ENCODE measurements at regions not wholly inside any gene's neighbourhood (a gene's known extent, or its start where the extent isn't known, plus 50 kb on each side); places are given as distances from the start of the nearest gene placed in this dataset.

GRCh38 chr19:31154021-31154420 lies 195.2 kb downstream of the TSHZ3 start:
- DNase-seq = no peak

- no peak for DNase-seq
These were observed 196.3 kb downstream of the TSHZ3 start for GRCh38 chr19:31152906-31153305.

- no peak for DNase-seq
These were observed 199.7 kb downstream of the TSHZ3 start for GRCh38 chr19:31149441-31149941.

GRCh38 chr19:31148671-31149070 lies 200.6 kb downstream of the TSHZ3 start:
- no peak for DNase-seq

- no peak for DNase-seq
These were observed 202.0 kb downstream of the TSHZ3 start for GRCh38 chr19:31147234-31147633.

GRCh38 chr19:31146546-31147183 lies 202.6 kb downstream of the TSHZ3 start:
- no peak for DNase-seq

GRCh38 chr19:31146015-31146414 lies 203.2 kb downstream of the TSHZ3 start:
- DNase-seq = no peak

- DNase-seq = no peak
These were observed 204.2 kb downstream of the TSHZ3 start for GRCh38 chr19:31145007-31145406.

GRCh38 chr19:31144075-31144870 lies 205.0 kb downstream of the TSHZ3 start:
- DNase-seq = no peak

- DNase-seq = no peak
These were observed 207.9 kb downstream of the TSHZ3 start for GRCh38 chr19:31141301-31141700.

GRCh38 chr19:31140717-31141116 lies 208.5 kb downstream of the TSHZ3 start:
- no peak for DNase-seq

- DNase-seq = no peak
These were observed 209.2 kb downstream of the TSHZ3 start for GRCh38 chr19:31139871-31140505.

- DNase-seq = no peak
These were observed 211.2 kb downstream of the TSHZ3 start for GRCh38 chr19:31138077-31138476.

GRCh38 chr19:31135841-31136240 lies 213.4 kb downstream of the TSHZ3 start:
- no peak for DNase-seq

GRCh38 chr19:31132753-31133110 lies 216.5 kb downstream of the TSHZ3 start:
- no peak for DNase-seq

- no peak for DNase-seq
These were observed 220.9 kb downstream of the TSHZ3 start for GRCh38 chr19:31128291-31128690.

- no peak for DNase-seq
These were observed 221.9 kb downstream of the TSHZ3 start for GRCh38 chr19:31127134-31127967.

GRCh38 chr19:31126236-31126635 lies 223.0 kb downstream of the TSHZ3 start:
- DNase-seq = no peak

- no peak for DNase-seq
These were observed 224.2 kb downstream of the TSHZ3 start for GRCh38 chr19:31125071-31125470.

- no peak for DNase-seq
These were observed 227.7 kb downstream of the TSHZ3 start for GRCh38 chr19:31121501-31121900.

- no peak for DNase-seq
These were observed 228.3 kb downstream of the TSHZ3 start for GRCh38 chr19:31120952-31121351.

- DNase-seq = no peak
These were observed 229.1 kb downstream of the TSHZ3 start for GRCh38 chr19:31119951-31120690.
